GM12878 (cell line): ENCODE measurements at regions not wholly inside any gene's neighbourhood (a gene's known extent, or its start where the extent isn't known, plus 50 kb on each side); places are given as distances from the start of the nearest gene placed in this dataset.

Source experiments
- ATAC-seq: fragments of 200-7000 bp; cut with Tn5 transposase; 3 replicates; pipeline ENCODE4 v1.9.1; 2020; ENCODE audit warnings: mild to moderate bottlenecking, moderate library complexity
- BruUV-seq: library from RNA; stranded (reverse); fragments of 400-500 nt; replicated peaks from 2 replicates; lab custom pipeline; 2021; lab: Mats Ljungman, UMichigan
- CTCF ChIA-PET: fragments of 300-600 bp; sonication (Branson Sonifier 250); formaldehyde crosslinking; extraction: SDS; loops from one replicate; lab custom pipeline; 2021; ENCODE audit warnings: inconsistent platforms; lab: Yijun Ruan, JAX
- POLR2A ChIA-PET: fragments of 350-600 bp; formaldehyde crosslinking; extraction: SDS; loops from one replicate; lab custom pipeline; 2021; ENCODE audit warnings: inconsistent platforms; lab: Charles Lee
- RAD21 ChIA-PET: fragments of 300-600 bp; sonication (Branson Sonifier 250); formaldehyde crosslinking; loops from one replicate; lab custom pipeline; 2023; ENCODE audit warnings: antibody characterized with exemption; ENCODE audit not compliant: unreplicated experiment; lab: Charles Lee
- SMC1A ChIA-PET: fragments of 300-600 bp; sonication (Branson Sonifier 250); formaldehyde crosslinking; loops from one replicate; lab custom pipeline; 2023; ENCODE audit not compliant: unreplicated experiment, uncharacterized antibody; lab: Charles Lee
- DNase-seq: peaks from one replicate; pipeline ENCODE4 v3.0.0-alpha.2; 2011; ENCODE audit warnings: low read depth, low spot score
- FAIRE-seq: peaks from 3 replicates; lab custom pipeline; 2011; peaks lifted over from hg19 to GRCh38; lab: Jason Lieb, UNC
- H2AFZ ChIP-seq: 2 replicates; pipeline ENCODE4 v1.6.0; 2011; ENCODE audit warnings: low read depth, low read length, control low read depth; ENCODE audit not compliant: control insufficient read depth
- H3K27ac ChIP-seq: 2 replicates; pipeline ENCODE4 v1.5.1; 2011; ENCODE audit warnings: control low read depth; ENCODE audit not compliant: control insufficient read depth, insufficient read depth
- H3K27me3 ChIP-seq, 2 experiments: replicated peaks in 1 of 2; 2 replicates each; pipeline versions ENCODE4 v1.6.0 to v1.6.1; 2011; ENCODE audit warnings: low read length in 1 of 2; ENCODE audit not compliant: control insufficient read depth in 2 of 2, insufficient read depth in 2 of 2
- H3K36me3 ChIP-seq, 2 experiments: 2 replicates each; pipeline ENCODE4 v1.5.1; 2011; ENCODE audit warnings: low read length in 1 of 2; ENCODE audit not compliant: control insufficient read depth in 2 of 2, insufficient read depth in 2 of 2
- H3K4me1 ChIP-seq: 2 replicates; pipeline ENCODE4 v1.6.1; 2011; ENCODE audit warnings: mild to moderate bottlenecking, low read length, moderate library complexity, mixed read lengths; ENCODE audit not compliant: control insufficient read depth, insufficient read depth
- H3K4me2 ChIP-seq: 2 replicates; pipeline ENCODE4 v1.6.0; 2011; ENCODE audit warnings: control low read depth; ENCODE audit not compliant: control insufficient read depth, insufficient read depth
- H3K4me3 ChIP-seq: fragments of 200-600 bp; sonication (generic); 2 replicates; pipeline ENCODE4 v1.5.1; 2016
- H3K79me2 ChIP-seq: 2 replicates; pipeline ENCODE4 v1.6.0; 2011; ENCODE audit warnings: low read length; ENCODE audit not compliant: control insufficient read depth, insufficient read depth
- H3K9ac ChIP-seq: 2 replicates; pipeline ENCODE4 v1.8.0; 2011; ENCODE audit warnings: low read length, control low read depth, mixed read lengths; ENCODE audit not compliant: control insufficient read depth, insufficient read depth
- H3K9me3 ChIP-seq: replicated peaks from 3 replicates; pipeline ENCODE4 v1.5.1; 2011; ENCODE audit warnings: mild to moderate bottlenecking, low read length; ENCODE audit not compliant: control insufficient read depth, insufficient read depth
- H4K20me1 ChIP-seq: 2 replicates; pipeline ENCODE4 v1.6.0; 2011; ENCODE audit not compliant: control insufficient read depth, insufficient read depth
- ATF7 ChIP-seq: fragments of 450-650 bp; IDR thresholded peaks from 2 replicates; pipeline ENCODE4 v1.6.1; 2016; ENCODE audit warnings: low read depth, mild to moderate bottlenecking
- CHD2 ChIP-seq: IDR thresholded peaks from 2 replicates; pipeline ENCODE4 v1.6.1; 2011; ENCODE audit warnings: low read depth, low read length, improper control_type of control experiment, borderline replicate concordance
- JUNB ChIP-seq: IDR thresholded peaks from 2 replicates; pipeline ENCODE4 v1.6.1; 2016; ENCODE audit warnings: antibody characterized with exemption, mild to moderate bottlenecking
- LARP7 ChIP-seq: fragments of 450-650 bp; IDR thresholded peaks from 2 replicates; pipeline ENCODE4 v1.6.1; 2017; ENCODE audit warnings: mild to moderate bottlenecking
- MTA2 ChIP-seq: fragments of 450-650 bp; IDR thresholded peaks from 2 replicates; pipeline ENCODE4 v1.6.1; 2016; ENCODE audit warnings: low read depth, mild to moderate bottlenecking, moderate library complexity
- MTA3 ChIP-seq: IDR thresholded peaks from 2 replicates; pipeline ENCODE4 v1.6.1; 2012; ENCODE audit warnings: low read length, inconsistent platforms, borderline replicate concordance
- NR2C1 ChIP-seq: fragments of 450-650 bp; IDR thresholded peaks from 2 replicates; pipeline ENCODE4 v1.6.1; 2017; ENCODE audit warnings: antibody characterized with exemption, mild to moderate bottlenecking, moderate library complexity
- PAX5 ChIP-seq: IDR thresholded peaks from 2 replicates; pipeline ENCODE4 v1.6.1; 2011; ENCODE audit warnings: low read depth, low read length, borderline replicate concordance
- POU2F2 ChIP-seq: IDR thresholded peaks from 3 replicates; pipeline ENCODE4 v1.6.1; 2011; ENCODE audit warnings: low read depth, mild to moderate bottlenecking, low read length, borderline replicate concordance
- SMAD5 ChIP-seq: IDR thresholded peaks from 2 replicates; pipeline ENCODE4 v1.6.1; 2016; ENCODE audit warnings: antibody characterized with exemption, low read depth
- SREBF1 ChIP-seq: IDR thresholded peaks from 2 replicates; pipeline ENCODE4 v1.6.1; 2012; ENCODE audit warnings: mild to moderate bottlenecking, low read length
- YBX1 ChIP-seq: fragments of 450-650 bp; IDR thresholded peaks from 2 replicates; pipeline ENCODE4 v1.6.1; 2016; ENCODE audit warnings: antibody characterized with exemption
- ZNF274 ChIP-seq: IDR thresholded peaks from one replicate; pipeline ENCODE4 v1.8.0; 2011; ENCODE audit not compliant: insufficient read length, insufficient read depth
- ZNF384 ChIP-seq: IDR thresholded peaks from 2 replicates; pipeline ENCODE4 v1.6.1; 2012; ENCODE audit warnings: low read depth, mild to moderate bottlenecking, low read length, improper control_type of control experiment, borderline replicate concordance
- WGBS: methylation state at CpG from one replicate; pipeline ENCODE4 v1.1.6; 2016; ENCODE audit warnings: low lambda C conversion rate; ENCODE audit not compliant: insufficient replicate concordance, insufficient coverage; ENCODE audit errors: missing lambda C conversion rate; 5-methylcytosine and 5-hydroxymethylcytosine counted together
- in situ Hi-C: fragments of 300-500 bp; cut with MboI; formaldehyde crosslinking; loops from 9 replicates; pipeline ENCODE4 v1.14.3; 2018; ENCODE audit warnings: mixed read lengths
- intact Hi-C: fragments of 100-400 bp; cut with micrococcal nuclease; formaldehyde crosslinking; loops from one replicate; pipeline ENCODE4 v1.14.2; 2022; ENCODE audit not compliant: unreplicated experiment
- TF ChIP-seq, protein P1 (sequence below): fragments of 450-650 bp; IDR thresholded peaks from 2 replicates; pipeline ENCODE4 v1.6.1; 2016; ENCODE audit warnings: mild to moderate bottlenecking
- TF ChIP-seq, protein P2 (sequence below): IDR thresholded peaks from 2 replicates; pipeline ENCODE4 v1.6.1; 2011; ENCODE audit warnings: low read depth, low read length, improper control_type of control experiment, borderline replicate concordance
- TF ChIP-seq, protein P3 (sequence below): fragments of 450-650 bp; IDR thresholded peaks from 2 replicates; pipeline ENCODE4 v1.6.1; 2016; ENCODE audit warnings: mild to moderate bottlenecking, moderate library complexity, borderline replicate concordance

DNA sequence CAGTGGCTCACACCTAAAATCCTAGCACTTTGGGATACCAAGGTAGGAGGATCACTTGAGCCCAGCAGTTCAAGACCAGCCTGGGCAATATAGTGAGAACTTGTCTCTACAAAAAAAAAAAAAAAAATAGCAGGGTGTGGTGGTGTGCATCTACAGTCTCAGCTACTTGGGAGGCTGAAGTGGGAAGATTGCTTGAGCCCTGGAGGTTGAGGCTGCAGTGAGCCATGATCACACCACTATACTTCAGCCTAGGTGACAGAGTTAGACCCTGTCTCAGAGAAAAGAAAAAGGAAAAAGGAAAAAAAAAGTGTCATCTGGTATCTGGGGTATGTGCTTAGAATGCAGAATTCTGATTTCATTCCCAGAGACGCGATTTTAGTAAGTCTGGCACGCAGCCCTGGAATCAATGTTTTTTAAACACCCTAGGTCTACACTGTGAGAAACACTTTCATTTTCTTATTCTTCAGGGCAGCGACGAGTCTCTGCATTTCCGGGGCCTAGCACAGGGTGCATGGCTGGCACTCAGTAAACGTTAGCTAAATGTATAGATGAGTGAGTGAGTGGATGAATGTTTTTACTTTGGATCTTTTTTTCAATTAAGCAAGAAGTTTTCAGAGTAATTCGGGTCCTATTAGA lies 243.8 kb upstream of the PWP1 start (continued):
- no peak for TF ChIP-seq NR2C1
- no peak for TF ChIP-seq SMAD5
- no peak for TF ChIP-seq PAX5
- no peak for TF ChIP-seq MTA3
- no peak for TF ChIP-seq POU2F2
- TF ChIP-seq CHD2, result no peak

DNA sequence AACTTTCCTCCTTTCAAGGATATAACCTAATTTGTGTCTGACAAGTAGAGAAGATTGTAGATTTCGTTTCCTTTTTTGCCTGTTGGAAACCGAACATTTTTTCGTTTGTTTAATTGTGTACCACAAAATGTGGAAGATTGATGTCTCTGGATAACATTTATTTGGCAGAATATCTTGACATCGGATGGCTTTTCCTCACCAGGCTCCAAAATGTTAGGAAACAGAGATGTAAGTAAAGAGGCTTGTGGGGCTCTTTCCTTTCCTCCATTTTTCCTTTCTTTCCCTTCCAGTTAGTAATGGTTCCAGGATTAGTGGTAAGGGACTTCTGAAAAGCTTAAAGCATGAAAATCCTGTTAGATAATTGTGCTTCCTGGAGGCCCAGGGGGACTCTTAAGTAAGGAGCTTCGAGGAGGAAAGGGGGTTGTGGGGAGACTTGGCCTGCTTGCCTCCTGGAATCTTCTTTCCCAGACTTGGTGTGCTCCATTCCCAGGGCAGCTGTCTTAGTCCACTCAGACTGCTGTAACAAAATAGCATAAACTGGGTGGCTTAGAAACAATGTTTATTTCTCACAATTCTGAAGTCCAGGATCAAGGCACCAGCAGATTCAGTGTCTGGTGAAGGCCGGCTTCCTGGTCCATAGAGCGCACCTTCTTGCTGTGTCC lies 243.1 kb upstream of the PWP1 start:
- no peaks in the 10 kb centered on the region for H4K20me1 ChIP-seq
- CTCF ChIA-PET, result no interaction called here
- no TSS peak for BruUV-seq
- FAIRE-seq, result no peak
- DNase-seq, result no peak
- intact Hi-C loops, result no loop called here
- no peak for TF ChIP-seq ZNF274
- TF ChIP-seq SREBF1, result no peak
- TF ChIP-seq, protein P1, sequence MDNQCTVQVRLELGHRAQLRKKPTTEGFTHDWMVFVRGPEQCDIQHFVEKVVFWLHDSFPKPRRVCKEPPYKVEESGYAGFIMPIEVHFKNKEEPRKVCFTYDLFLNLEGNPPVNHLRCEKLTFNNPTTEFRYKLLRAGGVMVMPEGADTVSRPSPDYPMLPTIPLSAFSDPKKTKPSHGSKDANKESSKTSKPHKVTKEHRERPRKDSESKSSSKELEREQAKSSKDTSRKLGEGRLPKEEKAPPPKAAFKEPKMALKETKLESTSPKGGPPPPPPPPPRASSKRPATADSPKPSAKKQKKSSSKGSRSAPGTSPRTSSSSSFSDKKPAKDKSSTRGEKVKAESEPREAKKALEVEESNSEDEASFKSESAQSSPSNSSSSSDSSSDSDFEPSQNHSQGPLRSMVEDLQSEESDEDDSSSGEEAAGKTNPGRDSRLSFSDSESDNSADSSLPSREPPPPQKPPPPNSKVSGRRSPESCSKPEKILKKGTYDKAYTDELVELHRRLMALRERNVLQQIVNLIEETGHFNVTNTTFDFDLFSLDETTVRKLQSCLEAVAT, result no peak
- no peak for TF ChIP-seq JUNB
- no peak for TF ChIP-seq LARP7
- TF ChIP-seq MTA2, result no peak
- no peak for TF ChIP-seq ZNF384
- no peak for TF ChIP-seq YBX1
- TF ChIP-seq ATF7, result no peak
- TF ChIP-seq, protein P2, sequence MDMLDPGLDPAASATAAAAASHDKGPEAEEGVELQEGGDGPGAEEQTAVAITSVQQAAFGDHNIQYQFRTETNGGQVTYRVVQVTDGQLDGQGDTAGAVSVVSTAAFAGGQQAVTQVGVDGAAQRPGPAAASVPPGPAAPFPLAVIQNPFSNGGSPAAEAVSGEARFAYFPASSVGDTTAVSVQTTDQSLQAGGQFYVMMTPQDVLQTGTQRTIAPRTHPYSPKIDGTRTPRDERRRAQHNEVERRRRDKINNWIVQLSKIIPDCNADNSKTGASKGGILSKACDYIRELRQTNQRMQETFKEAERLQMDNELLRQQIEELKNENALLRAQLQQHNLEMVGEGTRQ, result no peak
- TF ChIP-seq, protein P3, sequence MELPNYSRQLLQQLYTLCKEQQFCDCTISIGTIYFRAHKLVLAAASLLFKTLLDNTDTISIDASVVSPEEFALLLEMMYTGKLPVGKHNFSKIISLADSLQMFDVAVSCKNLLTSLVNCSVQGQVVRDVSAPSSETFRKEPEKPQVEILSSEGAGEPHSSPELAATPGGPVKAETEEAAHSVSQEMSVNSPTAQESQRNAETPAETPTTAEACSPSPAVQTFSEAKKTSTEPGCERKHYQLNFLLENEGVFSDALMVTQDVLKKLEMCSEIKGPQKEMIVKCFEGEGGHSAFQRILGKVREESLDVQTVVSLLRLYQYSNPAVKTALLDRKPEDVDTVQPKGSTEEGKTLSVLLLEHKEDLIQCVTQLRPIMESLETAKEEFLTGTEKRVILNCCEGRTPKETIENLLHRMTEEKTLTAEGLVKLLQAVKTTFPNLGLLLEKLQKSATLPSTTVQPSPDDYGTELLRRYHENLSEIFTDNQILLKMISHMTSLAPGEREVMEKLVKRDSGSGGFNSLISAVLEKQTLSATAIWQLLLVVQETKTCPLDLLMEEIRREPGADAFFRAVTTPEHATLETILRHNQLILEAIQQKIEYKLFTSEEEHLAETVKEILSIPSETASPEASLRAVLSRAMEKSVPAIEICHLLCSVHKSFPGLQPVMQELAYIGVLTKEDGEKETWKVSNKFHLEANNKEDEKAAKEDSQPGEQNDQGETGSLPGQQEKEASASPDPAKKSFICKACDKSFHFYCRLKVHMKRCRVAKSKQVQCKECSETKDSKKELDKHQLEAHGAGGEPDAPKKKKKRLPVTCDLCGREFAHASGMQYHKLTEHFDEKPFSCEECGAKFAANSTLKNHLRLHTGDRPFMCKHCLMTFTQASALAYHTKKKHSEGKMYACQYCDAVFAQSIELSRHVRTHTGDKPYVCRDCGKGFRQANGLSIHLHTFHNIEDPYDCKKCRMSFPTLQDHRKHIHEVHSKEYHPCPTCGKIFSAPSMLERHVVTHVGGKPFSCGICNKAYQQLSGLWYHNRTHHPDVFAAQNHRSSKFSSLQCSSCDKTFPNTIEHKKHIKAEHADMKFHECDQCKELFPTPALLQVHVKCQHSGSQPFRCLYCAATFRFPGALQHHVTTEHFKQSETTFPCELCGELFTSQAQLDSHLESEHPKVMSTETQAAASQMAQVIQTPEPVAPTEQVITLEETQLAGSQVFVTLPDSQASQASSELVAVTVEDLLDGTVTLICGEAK, result no peak
- no peak for TF ChIP-seq CHD2
- TF ChIP-seq, all 136 proteins: peak for 0
- H3K79me2 ChIP-seq, result no peaks in the 10 kb centered on the region
- H3K9me3 ChIP-seq, result no peaks in the 10 kb centered on the region; the same call in 2 of the 3 replicates
- H2AFZ ChIP-seq, result no peak overlapping the region
- H3K4me3 ChIP-seq, result no peak overlapping the region
- RAD21 ChIA-PET, result no interaction called here
- H3K9ac ChIP-seq, result no peak overlapping the region
- peaks cover 0 to 2% of the 10 kb centered on the region in 2 experiments; a peak in 1 of 4 replicates for H3K27me3 ChIP-seq
- H3K4me1 ChIP-seq, result no peaks in the 10 kb centered on the region
- H3K4me2 ChIP-seq, result no peak overlapping the region
- WGBS, result 48% methylated on average over 7 of the region's 7 CpGs
- no peak overlapping the region for H3K27ac ChIP-seq
- in situ Hi-C loops, result no loop called here
- no peaks in the 10 kb centered on the region for H3K36me3 ChIP-seq
- no peak for ATAC-seq
- SMC1A ChIA-PET, result interaction anchor here (0.6 kb wide), 1 partner anchor 1383 kb away, joined by 3 read pairs; no protein-coding TSS in a partner anchor
- POLR2A ChIA-PET, result interaction anchor here (0.6 kb wide), 1 partner anchor 951 kb away, joined by 3 read pairs; no protein-coding TSS in a partner anchor
